SHP77 treated with DMSO at 0.1 percent for 48 hours (cell line): ENCODE measurements at regions not wholly inside any gene's neighbourhood (a gene's known extent, or its start where the extent isn't known, plus 50 kb on each side); places are given as distances from the start of the nearest gene placed in this dataset.
"Not testable (repeated sequence)": the region's sequence is repeated elsewhere in the genome, so short reads cannot be mapped to it uniquely, and the experiment has no call there.

Experiments
- DNase-seq: peaks from one replicate; lab custom pipeline; 2025; lab: John Stamatoyannopoulos, UW

DNA sequence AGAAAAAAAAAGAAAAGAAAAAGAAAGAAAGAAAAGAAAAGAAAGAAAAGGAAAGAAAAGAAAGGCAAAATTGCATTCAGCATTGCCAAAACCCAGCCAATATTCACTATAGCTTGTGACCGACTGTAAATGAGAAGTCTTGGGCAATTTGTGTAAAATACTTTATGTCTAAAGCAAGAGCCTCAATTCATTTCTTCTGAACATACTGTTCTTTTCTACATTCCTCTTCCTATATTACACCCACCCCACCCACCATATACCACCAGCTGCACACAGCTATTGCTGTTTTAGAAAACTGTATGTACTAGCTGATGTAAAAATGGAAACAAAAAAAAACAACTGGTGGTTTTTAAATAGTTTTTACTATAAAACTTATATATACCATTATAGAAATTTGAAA, 156.9 kb upstream of the TTC29 start:
- DNase-seq: no peak

GRCh38 chr4:147103403-147103946, 157.8 kb upstream of the TTC29 start:
- no peak for DNase-seq

GRCh38 chr4:147104768-147105167, 159.1 kb upstream of the TTC29 start:
- DNase-seq: no peak

GRCh38 chr4:147108409-147108808, 162.7 kb upstream of the TTC29 start:
- DNase-seq: no peak

DNA sequence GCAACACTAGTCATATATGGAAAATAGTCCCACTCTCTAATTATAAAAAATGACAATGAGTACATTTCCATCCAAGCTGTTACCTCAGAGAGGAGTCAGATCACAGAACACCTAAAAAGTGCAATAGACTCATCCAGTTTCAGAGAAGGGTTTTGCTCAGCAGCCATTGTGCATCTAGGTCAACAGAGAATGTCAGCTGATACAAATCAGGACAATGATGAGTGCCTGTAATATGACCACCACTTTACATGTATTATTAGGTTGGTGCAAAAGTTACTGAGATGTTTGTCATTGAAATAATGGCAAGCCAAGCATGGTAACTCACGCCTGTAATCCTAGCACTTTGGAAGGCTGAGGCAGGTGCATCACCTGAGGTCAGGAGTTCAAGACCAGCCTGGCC, 164.1 kb upstream of the TTC29 start:
- no peak for DNase-seq

DNA sequence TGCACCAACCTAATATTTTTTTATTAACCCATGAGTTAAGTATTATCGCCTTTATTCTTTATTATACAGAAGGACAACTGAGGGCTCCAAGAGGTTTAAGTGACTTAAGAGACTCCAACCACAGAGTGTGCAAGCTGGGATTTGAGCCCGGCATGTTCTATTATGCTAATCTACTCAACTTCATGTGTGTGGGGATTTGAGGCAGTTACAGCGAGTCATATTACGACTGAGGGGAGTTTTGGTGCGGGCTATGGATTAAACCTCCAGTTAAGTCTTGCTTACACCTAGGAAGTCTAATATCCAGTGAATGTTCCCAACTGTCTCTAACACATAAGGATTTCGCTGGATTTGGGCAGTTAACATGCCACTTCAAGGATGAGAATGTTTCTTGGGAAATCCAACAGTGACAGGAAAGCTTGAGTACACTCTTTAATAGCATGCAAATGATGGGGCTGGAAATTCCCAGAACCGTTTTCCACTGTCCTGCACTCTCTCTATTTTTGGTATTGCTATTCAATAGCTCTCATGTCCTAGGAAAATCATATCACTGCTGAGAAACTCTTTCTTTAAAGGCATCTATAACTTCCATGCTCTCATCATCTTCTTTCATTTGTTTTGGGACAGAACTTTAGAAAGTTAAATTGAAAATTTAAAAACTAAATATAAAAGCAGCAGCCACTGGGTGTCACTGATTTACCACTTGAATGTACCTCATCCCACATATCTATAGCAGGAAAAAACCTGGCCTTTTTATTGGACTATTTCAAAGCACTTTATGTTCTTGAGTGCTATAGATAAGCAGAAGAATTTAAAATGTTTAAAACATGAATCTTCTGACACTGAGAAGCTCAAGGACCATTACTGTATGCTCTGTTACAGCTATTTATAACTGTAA, 165.1 kb upstream of the TTC29 start:
- DNase-seq: no peak

DNA sequence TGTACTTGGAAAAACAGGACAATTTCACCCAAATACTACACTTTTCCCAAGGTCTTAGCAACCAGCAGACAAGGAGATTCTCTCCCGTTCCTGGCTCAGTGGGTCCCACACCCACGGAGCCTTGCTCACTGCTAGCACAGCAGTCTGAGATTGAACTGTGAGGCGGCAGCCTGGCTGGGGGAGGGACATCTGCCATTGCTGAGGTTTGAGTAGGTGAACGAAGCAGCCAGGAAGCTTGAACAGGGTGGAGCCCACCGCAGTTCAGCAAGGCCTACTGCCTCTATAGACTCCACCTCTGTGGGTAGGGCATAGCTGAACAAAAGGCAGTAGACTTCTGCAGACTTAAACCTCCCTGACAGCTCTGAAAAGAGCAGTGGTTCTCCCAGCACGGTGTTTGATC, 166.5 kb upstream of the TTC29 start:
- DNase-seq: not testable (repeated sequence)

DNA sequence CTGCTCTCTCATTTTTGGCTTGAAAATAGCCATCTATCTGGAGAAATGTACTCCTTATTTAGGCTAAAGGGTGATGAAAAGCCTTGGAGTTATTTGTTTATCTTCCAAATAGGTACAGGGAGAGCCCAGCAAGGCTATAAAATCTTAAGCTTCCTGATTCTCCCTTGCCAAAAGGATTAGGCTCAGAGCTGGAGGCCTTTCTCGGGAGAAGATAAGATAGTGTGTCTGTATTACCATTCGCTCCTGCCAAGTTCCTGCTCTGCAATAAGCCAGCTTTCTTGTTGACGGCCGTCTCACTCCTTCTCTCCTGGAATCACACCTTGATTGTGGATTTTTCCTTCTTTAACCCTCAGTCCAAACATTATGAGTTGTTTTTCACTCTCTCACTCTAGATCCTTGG, 171.8 kb upstream of the TTC29 start:
- no peak for DNase-seq

GRCh38 chr4:147118528-147118927, 172.9 kb upstream of the TTC29 start:
- DNase-seq: no peak

- no peak for DNase-seq
Measured at GRCh38 chr4:147122685-147123084, 177.0 kb upstream of the TTC29 start.

GRCh38 chr4:147123146-147123545, 177.5 kb upstream of the TTC29 start:
- DNase-seq: no peak

DNA sequence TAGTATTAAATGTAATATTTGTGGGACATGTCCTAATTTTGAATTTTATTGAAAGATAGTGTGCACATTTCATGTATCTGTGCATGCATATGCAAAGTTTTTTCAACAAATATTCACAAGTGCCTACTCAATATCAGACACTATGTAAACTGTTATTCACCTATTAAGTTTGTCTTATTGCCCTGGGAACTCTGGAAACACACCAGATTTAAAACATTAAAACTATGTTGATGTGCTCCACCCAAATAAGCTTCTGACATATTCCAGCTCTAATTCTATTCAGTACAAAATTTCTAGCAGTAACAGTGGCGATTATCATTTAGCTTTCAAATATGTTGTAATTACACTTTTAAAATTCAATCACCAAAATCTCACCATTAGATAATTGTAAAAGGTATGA, 183.1 kb upstream of the TTC29 start:
- no peak for DNase-seq

GRCh38 chr4:147129687-147130086, 184.0 kb upstream of the TTC29 start:
- no peak for DNase-seq

GRCh38 chr4:147134536-147135210, 189.0 kb upstream of the TTC29 start:
- no peak for DNase-seq

DNA sequence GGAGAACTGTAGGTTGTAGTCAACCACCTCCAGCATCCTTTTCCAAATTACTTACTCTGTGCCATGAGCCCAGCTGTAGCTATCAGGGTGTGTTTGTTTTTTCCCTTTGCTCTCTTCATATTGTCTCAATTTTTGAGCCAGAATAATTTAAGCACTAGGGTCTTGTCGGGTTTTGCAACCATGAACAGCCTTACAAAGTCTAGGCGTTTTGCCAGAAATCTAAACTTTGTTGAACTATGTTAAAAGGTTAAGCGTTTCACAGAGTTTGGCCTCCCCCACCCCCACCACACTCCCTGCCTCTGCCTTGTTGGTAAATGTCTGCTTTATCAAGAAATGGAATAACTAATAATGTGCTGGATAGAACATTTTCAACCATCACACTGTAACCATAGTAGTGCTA, 190.6 kb upstream of the TTC29 start:
- DNase-seq: no peak

DNA sequence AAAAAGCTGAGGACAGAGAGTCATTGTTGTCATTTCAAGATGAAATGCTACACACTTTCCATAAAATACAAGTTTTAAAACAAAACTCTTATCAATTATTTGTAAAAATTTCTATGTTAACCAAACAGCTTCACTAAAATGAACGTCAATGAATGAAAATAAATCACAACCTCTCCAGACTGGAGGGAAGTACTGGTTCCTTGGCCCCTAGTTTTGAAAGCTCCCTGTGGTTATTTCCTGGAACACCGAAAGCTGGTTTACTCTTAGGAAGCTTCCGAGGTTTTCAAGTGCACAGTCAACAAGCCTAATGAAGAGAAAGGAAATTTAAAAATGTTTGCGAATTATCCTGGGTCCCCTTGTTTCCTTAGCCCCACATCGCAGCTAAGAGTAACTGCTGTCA, 191.1 kb upstream of the TTC29 start:
- no peak for DNase-seq

DNA sequence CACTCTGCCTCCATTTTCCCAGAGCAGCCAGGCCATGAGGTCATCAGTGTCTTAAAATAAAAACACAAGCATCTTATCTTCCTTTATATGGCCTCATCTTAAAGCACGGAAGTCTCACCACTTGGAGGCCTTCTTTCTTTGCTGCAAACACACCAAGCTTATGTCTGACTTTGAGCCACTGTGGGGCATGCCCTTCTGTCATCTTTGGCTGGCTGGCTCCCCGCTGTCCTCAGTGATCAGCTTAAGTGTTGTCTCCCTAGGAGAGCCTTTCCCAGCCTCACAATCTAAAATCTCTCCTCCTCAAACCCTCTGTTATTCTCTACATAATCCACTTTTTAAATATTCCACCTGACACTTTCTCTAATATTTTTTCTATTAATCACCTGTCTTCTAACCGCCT, 191.6 kb upstream of the TTC29 start:
- DNase-seq: no peak

GRCh38 chr4:147138171-147138570, 192.5 kb upstream of the TTC29 start:
- DNase-seq: no peak

DNA sequence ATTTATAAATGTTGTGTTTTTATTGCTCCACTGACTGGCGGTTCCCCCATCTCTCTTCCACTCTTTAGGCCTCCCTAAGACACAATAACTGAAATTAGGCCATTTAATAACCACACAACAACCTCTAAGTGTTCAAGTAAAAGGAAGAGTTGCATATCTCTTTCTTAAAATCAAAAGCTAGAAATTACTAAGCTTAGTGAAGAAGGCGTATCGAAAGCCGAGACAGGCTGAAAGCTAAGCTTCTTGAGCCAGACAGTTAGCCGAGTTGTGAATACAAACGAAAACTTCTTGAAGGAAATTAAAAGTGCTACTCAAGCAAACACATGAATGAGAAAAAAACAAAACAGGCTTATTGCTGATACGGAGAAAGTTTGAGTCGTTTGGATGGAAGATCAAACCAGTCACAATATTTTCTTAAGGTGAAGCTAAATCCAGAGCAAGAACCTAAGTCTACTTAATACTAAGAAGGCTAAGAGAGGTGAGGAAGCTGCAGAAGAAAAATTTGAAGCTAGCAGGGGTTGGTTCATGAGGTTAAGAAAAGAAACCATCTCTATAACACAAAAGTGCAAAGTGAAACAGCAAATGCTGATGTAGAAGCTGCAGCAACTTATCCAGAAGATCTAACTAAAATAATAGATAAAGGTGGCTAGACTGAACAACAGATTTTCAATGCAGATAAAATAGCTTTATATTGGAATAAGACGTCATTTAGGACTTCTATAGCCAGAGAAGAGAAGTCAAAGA, 194.0 kb upstream of the TTC29 start:
- DNase-seq: no peak

- no peak for DNase-seq
Measured at GRCh38 chr4:147151763-147152162, 206.1 kb upstream of the TTC29 start.

GRCh38 chr4:147157860-147158701, 212.4 kb upstream of the TTC29 start:
- no peak for DNase-seq
